Trophoblast cell (in vitro differentiated cells and primary cell): ENCODE measurements at regions not wholly inside any gene's neighbourhood (a gene's known extent, or its start where the extent isn't known, plus 50 kb on each side); places are given as distances from the start of the nearest gene placed in this dataset.

Experiments used
- DNase-seq, 2 donors: peaks; one replicate each; pipeline ENCODE4 v3.0.0-alpha.2; 2016
- H2AFZ ChIP-seq: 2 replicates; pipeline ENCODE4 v1.6.1; 2013; ENCODE audit warnings: low read length, moderate library complexity, mild to moderate bottlenecking; ENCODE audit not compliant: insufficient read depth, poor library complexity
- H2AK5ac ChIP-seq: 2 replicates; pipeline ENCODE4 v1.6.1; 2013; ENCODE audit warnings: mild to moderate bottlenecking, low read length
- H2BK120ac ChIP-seq: 2 replicates; pipeline ENCODE4 v1.6.1; 2013; ENCODE audit warnings: low read length, mild to moderate bottlenecking, moderate library complexity; ENCODE audit not compliant: insufficient read depth, poor library complexity
- H2BK12ac ChIP-seq: 2 replicates; pipeline ENCODE4 v1.6.1; 2013; ENCODE audit warnings: mild to moderate bottlenecking, low read length, moderate library complexity
- H2BK5ac ChIP-seq: 2 replicates; pipeline ENCODE4 v1.6.1; 2013; ENCODE audit warnings: low read length, low read depth, moderate library complexity, mild to moderate bottlenecking; ENCODE audit not compliant: poor library complexity
- H3K14ac ChIP-seq: 2 replicates; pipeline ENCODE4 v1.6.1; 2013; ENCODE audit warnings: mild to moderate bottlenecking, low read length
- H3K18ac ChIP-seq: 2 replicates; pipeline ENCODE4 v1.6.1; 2013; ENCODE audit warnings: mild to moderate bottlenecking, low read length
- H3K23ac ChIP-seq: 2 replicates; pipeline ENCODE4 v1.6.1; 2013; ENCODE audit warnings: low read length
- H3K27ac ChIP-seq: 2 replicates; pipeline ENCODE4 v1.5.1; 2013; ENCODE audit warnings: low read depth, mild to moderate bottlenecking, inconsistent platforms, low read length, moderate library complexity
- H3K27me3 ChIP-seq: 2 replicates; pipeline ENCODE4 v1.6.1; 2013; ENCODE audit warnings: inconsistent platforms, mild to moderate bottlenecking, low read length, moderate library complexity; ENCODE audit not compliant: insufficient read depth
- H3K36me3 ChIP-seq, 2 experiments: 1 replicate in 1 of 2; 2 replicates in 1 of 2; pipeline ENCODE4 v1.6.1; 2013; ENCODE audit warnings: low read length in 2 of 2, mild to moderate bottlenecking in 2 of 2, moderate library complexity in 1 of 2; ENCODE audit not compliant: insufficient read depth in 2 of 2, control insufficient read depth in 1 of 2
- H3K4ac ChIP-seq: 2 replicates; pipeline ENCODE4 v1.6.1; 2013; ENCODE audit warnings: low read depth, mild to moderate bottlenecking, low read length, moderate library complexity
- H3K4me1 ChIP-seq, 2 experiments: 1 replicate in 1 of 2; 2 replicates in 1 of 2; pipeline ENCODE4 v1.6.1; 2013; ENCODE audit warnings: low read length in 2 of 2, mild to moderate bottlenecking in 2 of 2, moderate library complexity in 1 of 2; ENCODE audit not compliant: insufficient read depth in 2 of 2, control insufficient read depth in 1 of 2
- H3K4me2 ChIP-seq: 2 replicates; pipeline ENCODE4 v1.6.1; 2013; ENCODE audit warnings: inconsistent platforms, mild to moderate bottlenecking, low read length, moderate library complexity
- H3K4me3 ChIP-seq: 2 replicates; pipeline ENCODE4 v1.5.1; 2013; ENCODE audit warnings: mild to moderate bottlenecking, low read depth, low read length, inconsistent platforms
- H3K79me1 ChIP-seq: one replicate; pipeline ENCODE4 v1.6.1; 2013; ENCODE audit warnings: low read length
- H3K79me2 ChIP-seq: 2 replicates; pipeline ENCODE4 v1.6.1; 2013; ENCODE audit warnings: low read length, mild to moderate bottlenecking; ENCODE audit not compliant: control insufficient read depth, insufficient read depth, poor library complexity
- H3K9ac ChIP-seq: 2 replicates; pipeline ENCODE4 v1.6.1; 2013; ENCODE audit warnings: mild to moderate bottlenecking, low read length
- H3K9me3 ChIP-seq: 2 replicates; pipeline ENCODE4 v1.6.1; 2013; ENCODE audit warnings: low read depth, mild to moderate bottlenecking, control low read depth, inconsistent platforms, low read length; ENCODE audit not compliant: insufficient read depth
- H4K12ac ChIP-seq: 2 replicates; pipeline ENCODE4 v1.6.1; 2013; ENCODE audit warnings: low read depth, mild to moderate bottlenecking, low read length, moderate library complexity
- H4K8ac ChIP-seq: 2 replicates; pipeline ENCODE4 v1.6.1; 2013; ENCODE audit warnings: low read depth, mild to moderate bottlenecking, low read length, moderate library complexity
- H4K91ac ChIP-seq: one replicate; pipeline ENCODE4 v1.6.1; 2013; ENCODE audit warnings: low read depth, mild to moderate bottlenecking, low read length, moderate library complexity
- WGBS: extraction: QIAGEN DNeasy Blood & Tissue Kit; methylation state at CpG from one replicate; pipeline ENCODE4 v1.1.7; 2013; ENCODE audit warnings: missing lambda C conversion rate; ENCODE audit not compliant: insufficient read length, insufficient coverage; ENCODE audit errors: extremely low coverage; 5-methylcytosine and 5-hydroxymethylcytosine counted together

DNA sequence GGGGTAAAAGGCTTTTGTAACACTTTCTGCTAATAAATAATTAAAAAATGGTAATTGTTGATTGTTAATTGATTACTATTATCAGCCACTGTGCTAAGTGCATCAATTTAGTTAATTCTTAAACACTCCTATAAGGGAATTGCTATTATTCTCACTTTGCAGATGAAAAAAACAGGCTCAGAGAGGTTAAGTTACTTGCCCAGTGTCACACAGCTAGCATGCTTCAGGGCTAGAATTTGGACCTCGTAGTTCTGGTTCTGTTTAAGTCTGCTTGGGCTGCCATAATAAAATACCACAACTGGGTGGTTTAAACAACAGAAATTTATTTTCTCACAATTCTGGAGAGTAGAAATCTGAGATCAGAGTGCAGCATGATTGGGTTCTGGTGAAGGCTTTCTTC, 164.8 kb upstream of the TBX18 start:
- H3K4me1 ChIP-seq: no peaks in the 10 kb centered on the region
- H3K27ac ChIP-seq: no peak overlapping the region
- no peak overlapping the region for H4K91ac ChIP-seq
- no peak overlapping the region for H3K23ac ChIP-seq
- no peak overlapping the region for H3K18ac ChIP-seq
- no peaks in the 10 kb centered on the region for H3K36me3 ChIP-seq
- H3K9ac ChIP-seq: no peak overlapping the region
- no peak overlapping the region for H4K8ac ChIP-seq
- no peaks in the 10 kb centered on the region for H3K79me2 ChIP-seq
- no peaks in the 10 kb centered on the region for H3K9me3 ChIP-seq
- H2AFZ ChIP-seq: no peak overlapping the region
- H3K79me1 ChIP-seq: no peaks in the 10 kb centered on the region
- DNase-seq: no peak
- H3K14ac ChIP-seq: no peak overlapping the region
- H4K12ac ChIP-seq: no peak overlapping the region
- no peak overlapping the region for H2BK5ac ChIP-seq
- no peak overlapping the region for H3K4me3 ChIP-seq
- H2AK5ac ChIP-seq: no peak overlapping the region
- WGBS: no CpG with 5 or more reads among the region's 1 CpG
- H2BK120ac ChIP-seq: no peak overlapping the region
- H3K27me3 ChIP-seq: no peaks in the 10 kb centered on the region
- no peak overlapping the region for H3K4me2 ChIP-seq
- H2BK12ac ChIP-seq: no peak overlapping the region
- no peak overlapping the region for H3K4ac ChIP-seq

- Histone ChIP-seq H3K27me3 (no peaks in the 10 kb centered on the region), H4K8ac (no peak overlapping the region), H4K12ac (no peak overlapping the region)
These were observed 163.2 kb upstream of the TBX18 start for GRCh38 chr6:84927551-84927950.

DNA sequence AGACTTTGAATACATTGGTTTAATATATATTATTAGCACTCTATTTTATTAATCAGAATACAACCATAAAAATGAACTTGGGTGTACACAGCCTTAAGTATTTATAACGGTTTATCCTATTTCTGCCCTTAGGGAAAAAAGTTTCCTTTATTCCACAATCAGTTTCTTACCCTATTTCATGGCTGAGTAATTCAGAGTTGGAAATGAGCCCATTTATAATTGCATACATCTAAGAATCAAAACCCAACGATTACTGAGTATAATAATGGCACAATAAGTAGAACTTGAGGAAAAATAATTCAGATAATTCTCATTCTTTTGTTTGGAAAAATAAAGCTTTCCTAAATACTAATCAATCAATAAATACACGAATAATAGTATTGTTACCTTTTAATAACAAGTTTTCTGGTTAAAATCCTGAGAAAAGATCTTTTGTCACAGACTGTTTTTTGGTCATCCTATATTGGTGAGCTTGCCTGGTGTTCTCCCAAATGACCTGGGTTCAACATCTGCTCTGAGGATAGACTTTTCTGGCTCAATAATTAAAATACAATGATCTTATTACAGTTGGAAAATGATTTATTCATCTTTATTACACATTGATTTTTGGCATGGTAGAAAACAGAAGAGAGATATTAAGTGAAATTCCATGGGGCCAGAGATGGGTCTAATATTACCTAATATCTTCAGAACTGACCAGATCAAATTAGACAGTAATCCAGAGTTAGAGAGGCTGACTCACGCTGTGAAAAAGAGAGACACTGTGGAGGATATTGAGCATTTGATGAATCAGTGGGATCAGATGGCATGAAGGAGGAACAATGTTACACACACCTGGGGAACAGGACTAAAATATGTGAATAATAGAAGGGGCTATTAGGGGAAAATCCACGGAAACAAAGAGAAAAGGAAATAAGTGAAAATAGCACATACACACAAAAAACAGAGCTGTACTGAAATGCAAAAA, 162.1 kb upstream of the TBX18 start:
- no peak overlapping the region for H3K18ac ChIP-seq
- no peaks in the 10 kb centered on the region for H3K79me2 ChIP-seq
- H4K12ac ChIP-seq: no peak overlapping the region
- no peak overlapping the region for H2BK12ac ChIP-seq
- WGBS: no CpG with 5 or more reads among the region's 5 CpGs
- no peak overlapping the region for H2BK5ac ChIP-seq
- H3K4ac ChIP-seq: no peak overlapping the region
- H2BK120ac ChIP-seq: no peak overlapping the region
- H4K91ac ChIP-seq: no peak overlapping the region
- H3K23ac ChIP-seq: no peak overlapping the region
- no peak overlapping the region for H3K4me3 ChIP-seq
- no peak overlapping the region for H2AFZ ChIP-seq
- no peak overlapping the region for H2AK5ac ChIP-seq
- no peak overlapping the region for H4K8ac ChIP-seq
- DNase-seq: no peak
- no peaks in the 10 kb centered on the region for H3K9me3 ChIP-seq
- H3K36me3 ChIP-seq: no peaks in the 10 kb centered on the region
- no peaks in the 10 kb centered on the region for H3K27me3 ChIP-seq
- no peak overlapping the region for H3K14ac ChIP-seq
- H3K4me2 ChIP-seq: no peak overlapping the region
- H3K4me1 ChIP-seq: no peaks in the 10 kb centered on the region
- H3K27ac ChIP-seq: no peak overlapping the region
- no peaks in the 10 kb centered on the region for H3K79me1 ChIP-seq
- no peak overlapping the region for H3K9ac ChIP-seq

More at GRCh38 chr6:84927551-84927950, 163.2 kb upstream of the TBX18 start:
- Histone ChIP-seq H3K18ac (no peak overlapping the region), H3K14ac (no peak overlapping the region), H3K36me3 (no peaks in the 10 kb centered on the region), H3K79me2 (no peaks in the 10 kb centered on the region), H3K79me1 (no peaks in the 10 kb centered on the region), H3K9me3 (no peaks in the 10 kb centered on the region), H3K4me2 (no peak overlapping the region), H2BK12ac (no peak overlapping the region), H3K4me1 (no peaks in the 10 kb centered on the region), H3K4ac (no peak overlapping the region), H3K9ac (no peak overlapping the region), H3K27ac (no peak overlapping the region), H2BK5ac (no peak overlapping the region), H3K23ac (no peak overlapping the region), H2BK120ac (no peak overlapping the region), H2AK5ac (no peak overlapping the region), H3K4me3 (no peak overlapping the region), H2AFZ (no peak overlapping the region), H4K91ac (no peak overlapping the region)
- no peak for DNase-seq

GRCh38 chr6:84921891-84922290, 157.5 kb upstream of the TBX18 start:
- Histone ChIP-seq H3K4me3 (no peak overlapping the region), H2BK5ac (no peak overlapping the region), H2AFZ (no peak overlapping the region), H3K27me3 (no peaks in the 10 kb centered on the region), H4K8ac (no peak overlapping the region), H3K9ac (no peak overlapping the region), H3K27ac (no peak overlapping the region), H3K4me1 (no peaks in the 10 kb centered on the region), H3K23ac (no peak overlapping the region), H2BK120ac (no peak overlapping the region), H3K14ac (no peak overlapping the region), H4K12ac (no peak overlapping the region), H4K91ac (no peak overlapping the region), H3K79me2 (no peaks in the 10 kb centered on the region), H3K79me1 (no peaks in the 10 kb centered on the region), H3K36me3 (no peaks in the 10 kb centered on the region), H3K18ac (no peak overlapping the region), H2BK12ac (no peak overlapping the region), H3K4me2 (no peak overlapping the region), H2AK5ac (no peak overlapping the region), H3K9me3 (no peaks in the 10 kb centered on the region), H3K4ac (no peak overlapping the region)
- no peak for DNase-seq
- WGBS: no CpG with 5 or more reads among the region's 1 CpG
